HG02884 (cell line): ENCODE measurements at regions not wholly inside any gene's neighbourhood (a gene's known extent, or its start where the extent isn't known, plus 50 kb on each side); places are given as distances from the start of the nearest gene placed in this dataset.
A peak's percentile ranks its signal among the peaks of the same experiment; 100 is the strongest.
"Not testable (repeated sequence)": the region's sequence is repeated elsewhere in the genome, so short reads cannot be mapped to it uniquely, and the experiment has no call there.

Source experiments
- ATAC-seq: cut with Tn5 transposase; IDR thresholded peaks from one replicate; pipeline ENCODE4 v1.9.1; 2021; ENCODE audit warnings: mild to moderate bottlenecking, moderate library complexity; ENCODE audit not compliant: unreplicated experiment

DNA sequence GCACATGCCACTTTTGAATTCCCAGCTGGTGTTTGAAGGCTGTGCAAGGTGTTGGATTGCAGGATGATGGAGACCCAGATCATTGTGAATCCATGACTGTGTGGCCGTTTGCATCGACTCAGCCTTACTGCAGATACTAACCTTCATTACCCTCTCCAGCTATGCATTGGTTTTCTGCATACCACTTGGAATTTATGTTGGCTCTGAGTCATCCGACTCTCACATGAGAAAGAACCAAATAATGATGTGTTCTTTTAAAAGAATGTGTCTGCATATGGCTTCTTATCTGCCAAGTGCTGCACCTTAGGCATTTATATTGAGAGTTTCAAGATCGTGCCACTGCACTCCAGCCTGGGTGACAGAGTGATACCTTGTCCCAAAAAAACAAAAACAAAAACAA is 106.7 kb upstream of the PRKX start:
- ATAC-seq, result no peak

DNA sequence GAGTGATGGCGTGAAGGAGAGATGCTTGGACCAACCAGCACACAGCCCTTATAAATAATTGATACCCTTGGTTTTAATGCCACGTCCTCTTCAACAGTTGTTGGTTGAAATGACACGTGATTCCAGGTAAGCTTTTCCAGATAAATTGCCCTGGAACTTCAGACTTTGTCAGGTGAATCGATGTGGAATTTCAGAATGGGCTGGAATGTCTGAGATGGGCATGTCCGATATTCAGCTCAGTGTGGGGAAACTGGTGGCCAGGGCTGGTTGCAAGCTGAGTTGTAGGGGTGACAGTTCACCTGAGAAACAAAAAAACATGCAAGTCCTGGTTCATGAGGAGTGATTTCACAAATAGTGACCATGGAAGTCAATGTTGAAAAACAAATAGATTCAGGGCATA is 104.0 kb upstream of the PRKX start:
- not testable (repeated sequence) for ATAC-seq

DNA sequence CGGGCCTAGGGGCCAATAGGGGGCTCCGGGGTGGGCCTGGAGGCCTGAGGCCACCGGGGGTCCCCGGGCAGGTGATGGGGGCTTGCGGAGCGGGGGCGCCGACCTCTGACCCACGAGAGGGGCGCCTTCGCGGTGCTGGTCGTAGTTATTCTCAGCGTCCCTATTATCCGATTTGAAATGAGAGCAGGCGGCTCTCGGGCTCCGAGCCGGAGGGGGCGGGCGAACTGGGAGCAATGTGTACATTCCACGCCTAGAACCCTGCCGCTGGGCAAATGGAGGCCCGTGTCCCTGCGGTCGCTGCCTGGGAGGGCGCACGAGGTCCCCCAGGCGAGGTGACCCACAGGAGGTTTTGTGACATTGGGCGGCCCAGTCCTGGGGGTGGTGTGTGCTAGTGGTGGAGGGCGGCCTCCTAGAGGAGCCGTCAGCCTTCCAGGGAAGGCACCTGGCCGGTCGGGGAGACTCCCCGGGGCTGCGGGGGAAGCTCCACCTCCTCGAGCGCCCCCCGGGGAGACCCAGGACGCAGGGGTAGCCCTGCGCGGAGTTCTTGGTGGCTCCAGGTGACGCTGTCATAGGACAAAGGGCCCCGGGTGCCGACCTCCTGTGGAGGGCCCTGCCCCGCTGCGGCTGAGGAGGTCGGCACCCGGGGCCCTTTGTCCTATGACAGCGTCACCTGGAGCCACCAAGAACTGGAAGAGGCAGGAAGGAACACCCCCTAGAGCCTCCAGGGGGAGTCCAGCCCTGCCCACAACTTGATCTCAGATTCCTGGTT is 102.6 kb upstream of the PRKX start:
- ATAC-seq, result no peak

DNA sequence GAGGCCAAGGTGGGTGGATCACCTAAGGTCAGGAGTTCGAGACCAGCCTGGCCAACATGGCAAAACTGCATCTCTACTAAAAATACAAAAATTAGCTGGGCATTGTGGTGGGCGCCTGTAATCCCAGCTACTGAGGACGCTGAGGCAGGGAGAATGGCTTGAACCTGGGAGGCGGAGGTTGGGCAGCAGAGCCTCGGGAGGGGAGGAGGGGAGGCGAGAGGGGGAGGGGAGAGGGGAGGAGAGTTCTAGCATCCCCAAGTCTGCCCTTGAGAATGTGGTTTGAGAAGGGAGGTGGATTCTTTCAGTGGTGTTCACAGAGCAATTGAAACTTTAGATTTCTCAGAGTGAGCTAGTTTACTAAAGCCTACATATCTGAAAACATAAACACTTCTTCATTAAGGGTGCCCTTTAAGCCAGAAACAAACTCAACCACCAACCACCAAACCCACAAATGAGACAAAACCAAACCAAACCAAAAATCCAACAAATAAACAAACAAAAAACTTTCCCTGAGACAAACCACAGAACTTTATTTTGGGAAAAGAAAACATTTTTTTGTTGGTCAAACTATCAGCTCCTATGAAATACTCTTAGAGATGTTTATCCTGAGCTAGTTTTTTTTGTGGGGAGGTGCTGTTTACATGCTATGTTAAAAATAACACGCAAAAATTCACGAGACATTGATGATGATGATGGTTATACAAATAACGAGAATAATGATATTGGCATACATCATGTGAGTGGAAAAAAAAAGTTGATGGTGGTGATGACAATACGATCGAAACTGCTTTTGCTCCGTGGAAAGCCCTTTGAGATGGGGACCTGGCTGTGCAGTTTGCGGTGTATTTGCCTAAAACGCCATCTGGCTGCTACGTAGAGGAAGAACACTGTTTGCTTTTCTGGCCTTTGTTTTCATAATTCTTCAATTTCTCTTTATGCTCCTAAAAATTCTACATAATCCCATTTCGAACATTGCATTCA is 98.2 kb upstream of the PRKX start:
- peak; percentile 25 for ATAC-seq

DNA sequence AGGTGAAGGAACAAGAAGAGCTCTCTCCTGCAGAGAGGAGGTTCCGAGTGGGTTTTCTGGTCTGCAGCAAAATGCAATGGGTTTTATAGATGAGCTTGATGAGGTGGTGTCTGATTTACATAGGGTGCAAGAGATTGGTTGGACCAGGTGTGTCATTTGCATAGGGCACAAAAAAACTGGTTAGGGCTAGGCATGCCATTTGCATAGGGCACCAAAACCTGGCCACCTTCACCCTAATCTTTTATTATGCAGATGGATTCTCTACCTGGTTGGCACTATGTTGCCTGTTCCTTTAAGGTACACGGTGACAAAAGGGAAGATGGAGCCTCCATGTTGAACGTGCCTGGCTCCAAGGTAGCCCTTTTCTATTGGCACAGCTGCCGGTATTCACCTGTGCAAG is 94.5 kb upstream of the PRKX start:
- no peak for ATAC-seq

DNA sequence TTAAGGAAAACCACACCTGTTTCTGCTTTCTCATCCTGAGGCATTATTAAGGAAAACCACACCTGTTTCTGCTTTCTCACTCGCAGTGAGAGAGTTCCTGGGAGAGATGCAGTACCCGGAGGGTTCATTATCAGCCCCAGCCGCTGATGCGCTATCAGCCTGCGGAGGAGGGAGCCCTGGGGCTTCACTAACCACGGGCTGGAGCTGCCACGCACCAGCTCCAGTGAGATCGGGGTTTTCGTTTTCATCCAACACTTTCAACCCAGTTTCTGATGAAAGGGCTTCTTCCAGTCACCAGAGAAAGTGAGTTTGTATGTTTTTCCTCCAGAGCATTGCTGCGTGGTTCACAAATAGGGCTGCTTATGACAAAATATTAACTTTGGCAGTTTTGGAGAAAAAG is 93.2 kb upstream of the PRKX start:
- no peak for ATAC-seq

DNA sequence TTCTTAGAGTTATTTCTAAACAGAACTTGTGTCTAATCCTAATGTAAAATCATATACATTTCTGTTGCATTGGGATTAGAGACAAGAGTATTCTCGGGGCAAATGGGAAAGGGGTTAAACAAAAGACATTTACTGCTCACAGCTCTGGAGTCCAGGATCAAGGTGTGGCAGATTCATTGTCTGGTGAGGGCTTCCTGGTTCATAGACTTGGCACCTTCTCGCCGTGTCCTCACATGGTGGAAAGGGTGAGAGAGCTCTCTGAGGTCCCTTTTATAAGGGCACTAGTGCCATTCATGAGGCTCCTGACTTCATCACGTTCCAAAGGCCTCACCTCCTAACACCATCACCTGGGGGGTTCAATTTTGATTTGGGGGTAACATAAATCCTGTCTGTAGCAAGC is 90.3 kb upstream of the PRKX start:
- ATAC-seq, result no peak

DNA sequence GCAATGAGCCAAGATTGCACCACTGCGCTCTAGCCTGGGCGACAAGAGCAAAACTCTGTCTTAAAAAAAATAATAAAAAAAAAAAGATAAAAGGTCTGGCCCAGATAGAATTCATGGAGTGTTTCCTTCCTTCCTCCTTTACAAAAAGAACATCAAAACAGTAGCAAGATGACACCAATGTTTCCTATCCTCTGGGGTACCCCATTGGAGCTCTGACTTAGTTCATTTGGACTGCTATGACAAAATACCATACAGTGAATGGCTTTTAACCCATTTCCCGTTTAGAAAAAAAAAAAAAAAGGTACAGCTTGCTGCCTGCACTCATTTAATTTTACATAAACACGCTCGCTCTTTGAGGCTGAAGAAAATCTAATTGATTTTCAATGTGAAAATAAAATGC is 89.9 kb upstream of the PRKX start:
- ATAC-seq, result no peak

DNA sequence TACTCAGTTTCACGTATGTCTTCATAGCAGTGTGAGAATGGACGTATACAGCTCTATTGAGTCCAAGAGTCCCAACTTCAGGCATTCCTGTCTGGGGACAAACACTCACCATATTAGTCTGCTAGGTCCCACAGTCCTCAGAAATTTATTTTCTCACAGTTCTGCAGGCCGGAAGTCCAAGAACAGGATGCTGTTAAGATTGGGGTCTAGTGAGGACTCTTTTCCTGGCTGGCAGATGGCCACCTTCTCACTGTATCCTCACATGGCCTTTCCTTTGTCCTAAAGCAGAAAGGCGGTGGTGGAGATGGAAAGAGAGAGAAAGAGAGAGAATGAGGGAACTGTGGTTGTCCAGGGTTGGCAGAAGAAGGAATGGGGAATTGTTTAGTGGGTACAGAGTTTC is 82.0 kb upstream of the PRKX start:
- not testable (repeated sequence) for ATAC-seq

DNA sequence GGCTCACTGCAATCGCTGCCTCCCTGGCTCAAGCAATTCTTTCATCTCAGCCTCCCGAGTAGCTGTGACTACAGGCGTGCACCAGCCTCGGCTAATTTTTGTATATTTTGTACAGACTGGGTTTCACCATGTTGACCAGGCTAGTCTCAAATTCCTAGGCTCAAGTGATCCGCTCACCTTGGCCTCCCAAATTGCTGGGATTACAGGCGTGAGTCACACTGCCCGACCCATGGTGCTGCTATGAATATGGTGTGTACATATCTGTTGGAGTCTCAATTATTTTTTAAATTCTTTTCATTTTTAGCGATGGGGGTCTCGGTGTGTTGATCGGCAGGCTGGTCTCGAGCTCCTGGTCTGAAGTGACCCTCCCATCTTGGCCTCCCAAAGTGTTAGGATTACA is 78.0 kb upstream of the PRKX start:
- no peak for ATAC-seq

DNA sequence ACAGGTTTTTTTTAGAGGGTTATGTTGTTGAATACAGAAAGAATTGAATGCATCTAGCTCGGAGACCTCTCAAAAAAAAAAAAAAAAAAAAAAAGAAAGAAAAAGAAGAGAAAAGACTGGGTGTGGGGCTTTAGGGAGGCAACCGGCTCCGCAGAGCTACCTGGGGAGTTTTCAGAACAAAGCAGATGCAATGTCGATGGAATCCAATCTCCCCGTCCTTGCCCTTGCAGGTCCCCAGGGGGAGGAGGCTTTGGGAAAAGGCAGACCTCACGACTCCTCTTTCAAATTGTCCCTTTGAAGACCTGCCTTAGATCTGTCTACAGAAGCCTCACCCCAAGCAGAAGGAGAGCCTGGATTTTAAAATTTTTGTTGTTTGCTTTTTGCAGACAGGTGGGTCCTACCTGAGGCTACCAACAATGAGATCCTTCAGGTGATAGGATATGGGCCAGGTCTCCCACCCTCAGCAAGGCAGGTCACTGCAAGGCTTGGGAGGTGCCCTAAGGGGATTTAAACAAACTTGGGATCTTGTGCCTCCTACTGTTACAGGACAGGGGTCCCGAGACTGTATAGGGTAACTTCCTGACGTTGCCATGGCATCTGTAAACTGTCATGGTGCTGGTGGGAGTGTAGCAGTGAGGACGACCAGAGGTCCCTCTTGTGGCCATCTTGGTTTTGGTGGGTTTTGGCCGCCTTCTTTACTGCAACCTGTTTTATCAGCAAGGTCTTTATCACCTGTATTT is 75.2 kb upstream of the PRKX start:
- no peak for ATAC-seq

DNA sequence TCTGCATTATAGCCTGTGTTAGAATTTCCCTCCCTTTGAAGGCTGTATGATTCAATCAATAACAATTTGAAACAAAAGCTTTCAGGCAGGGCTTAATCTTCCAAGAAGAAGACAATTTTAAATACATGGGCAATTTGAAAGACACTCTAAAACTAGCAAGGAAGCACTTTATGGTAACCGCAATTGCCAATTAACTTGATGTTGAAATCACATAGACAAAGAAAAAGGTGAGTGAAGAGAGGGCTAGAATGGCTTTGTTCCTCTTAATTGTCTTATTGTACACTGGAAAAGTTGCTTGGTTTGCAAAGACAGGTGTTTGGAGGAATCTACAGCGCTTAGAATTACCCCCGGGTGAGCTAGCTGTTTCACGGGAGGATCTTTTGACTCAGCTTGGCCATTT is 74.4 kb upstream of the PRKX start:
- ATAC-seq, result no peak

DNA sequence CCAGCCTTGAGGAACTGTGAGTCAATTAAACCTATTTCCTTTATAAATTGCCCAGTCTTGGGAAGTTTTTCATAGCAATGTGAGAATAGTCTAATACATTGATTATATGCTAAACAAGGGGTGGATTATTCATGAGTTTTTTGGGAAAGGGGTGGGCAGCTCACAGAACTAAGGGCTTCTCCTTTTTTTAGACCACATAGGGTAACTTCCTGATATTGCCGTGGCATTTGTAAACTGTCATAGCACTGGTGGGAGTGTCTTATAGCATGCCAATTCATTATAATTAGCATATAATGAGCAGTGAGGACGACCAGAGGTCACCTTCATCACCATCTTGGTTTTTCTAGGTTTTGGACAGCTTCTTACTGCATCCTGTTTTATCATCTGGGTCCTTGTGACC is 72.4 kb upstream of the PRKX start:
- not testable (repeated sequence) for ATAC-seq

DNA sequence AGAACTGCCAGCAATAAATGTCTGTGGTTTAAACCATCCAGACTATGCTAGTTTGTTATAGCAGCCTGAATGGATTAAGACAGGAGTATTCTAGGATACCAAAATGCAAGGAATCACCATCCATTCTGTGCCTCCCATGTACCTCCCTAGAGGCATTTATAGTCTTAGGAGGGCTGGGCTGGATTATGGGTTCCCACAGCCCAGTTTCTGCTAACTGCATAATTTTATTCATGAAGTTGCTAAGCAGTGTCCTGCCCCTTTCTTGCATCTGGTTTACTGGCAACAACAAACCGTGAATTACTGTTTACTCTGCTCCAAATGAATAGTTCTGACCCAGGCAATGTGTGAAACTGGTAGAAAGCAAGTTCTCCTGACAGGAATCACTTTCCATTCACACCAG is 67.1 kb upstream of the PRKX start:
- no peak for ATAC-seq

DNA sequence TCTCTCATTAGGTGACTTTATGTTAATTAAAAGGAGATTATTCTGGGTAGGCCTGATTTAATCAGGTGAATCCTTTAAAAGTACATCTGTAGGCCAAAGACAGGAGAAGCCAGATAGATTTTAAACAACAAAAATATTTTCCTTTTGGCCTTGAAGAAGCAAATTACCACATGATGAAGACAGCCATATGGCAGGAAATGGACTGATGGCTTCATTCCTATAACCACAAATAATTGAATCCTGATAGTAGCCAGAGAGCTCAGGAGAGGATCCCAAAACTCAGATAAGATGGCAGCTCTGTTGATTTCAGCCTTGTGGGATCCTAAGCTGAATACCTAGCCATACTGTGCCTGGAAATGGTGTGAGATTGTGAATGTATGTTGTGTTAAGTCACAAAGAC is 66.1 kb upstream of the PRKX start:
- no peak for ATAC-seq

DNA sequence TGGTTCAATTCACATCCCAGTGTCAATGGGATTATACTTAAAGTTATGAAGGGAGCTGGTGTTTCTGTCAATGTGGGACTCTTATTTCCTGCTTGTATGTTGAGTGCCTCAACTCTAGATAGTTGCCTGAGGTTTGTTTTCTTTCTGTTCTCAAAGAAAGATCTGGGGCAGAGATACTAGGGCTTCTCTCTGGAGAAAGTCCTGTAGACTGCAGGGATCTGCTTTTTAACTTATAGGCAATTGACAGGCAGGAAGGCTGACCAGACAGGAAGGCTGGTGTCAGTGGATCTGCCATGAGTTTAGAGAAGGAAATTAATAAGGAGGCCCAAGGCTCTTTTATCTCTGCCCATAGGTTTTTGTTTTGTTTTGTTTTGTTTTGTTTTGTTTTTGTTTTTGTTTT is 64.0 kb upstream of the PRKX start:
- ATAC-seq, result no peak

DNA sequence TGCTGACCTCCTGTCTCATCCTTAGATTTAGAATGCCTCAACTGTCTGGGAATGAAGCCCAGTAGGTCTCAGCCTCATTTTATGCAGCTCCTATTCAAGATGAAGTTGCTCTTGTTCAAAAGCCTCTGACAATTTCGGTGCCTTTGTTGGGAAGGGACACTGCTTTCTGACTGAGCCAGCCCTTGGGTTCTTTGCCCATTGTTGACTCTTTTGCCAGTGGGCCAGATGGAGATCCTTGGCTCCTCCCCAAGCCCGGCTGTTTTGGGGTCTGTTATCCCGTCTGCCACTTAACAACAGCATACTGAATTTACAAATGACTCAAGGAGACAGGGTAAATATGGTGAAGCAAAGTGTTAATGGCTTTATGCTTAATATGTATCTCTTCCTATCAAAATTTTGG is 58.3 kb upstream of the PRKX start:
- ATAC-seq, result no peak

DNA sequence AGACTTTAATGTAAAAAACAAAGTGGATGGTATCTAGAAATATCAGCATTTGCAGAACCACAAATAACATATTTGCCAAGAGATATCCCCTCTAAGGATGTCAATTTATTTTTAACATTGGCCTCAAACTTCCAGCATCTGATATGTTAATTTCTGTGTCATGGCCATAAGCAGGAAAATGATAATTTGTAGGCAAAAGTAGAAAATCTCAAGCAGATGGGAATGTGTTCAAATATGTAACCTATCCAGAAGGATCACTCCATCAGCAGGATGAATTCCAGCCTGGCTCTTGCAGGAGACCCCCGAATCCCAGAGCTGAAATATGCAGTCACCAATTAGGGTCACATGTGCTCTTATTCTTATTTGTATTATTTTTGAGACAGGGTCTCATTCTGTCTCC is 55.4 kb upstream of the PRKX start:
- ATAC-seq, result no peak
